ENCODE measurements at regions not wholly inside any gene's neighbourhood (a gene's known extent, or its start where the extent isn't known, plus 50 kb on each side); places are given as distances from the start of the nearest gene placed in this dataset.

GRCh38 chr13:74836628-74837027 lies 645.3 kb downstream of the TBC1D4 start (continued):
- TF ChIP-seq HDAC6 (IDR thresholded peaks at IDR 0.05; ENCODE audit: unreplicated experiment) (no peak), E4F1 (IDR thresholded peaks at IDR 0.05; ENCODE audit: borderline replicate concordance, partially characterized antibody) (no peak), IKZF1 (conservative IDR thresholded peaks at IDR 0.05) (no peak)

- ChIA-PET CTCF (no interaction called here), RAD21 (ENCODE audit: unreplicated experiment) (no interaction called here), POLR2A (no interaction called here), SMC1A (ENCODE audit: uncharacterized antibody, unreplicated experiment) (interaction anchor here (2.1 kb wide), 1 partner anchor 8 kb away, joined by 4 read pairs; no protein-coding TSS in a partner anchor)
- H3K4me3 ChIP-seq: no peak overlapping the region
- no peak overlapping the region for H3K4me2 ChIP-seq (ENCODE audit: control insufficient read depth, insufficient read depth)
- WGBS (ENCODE audit: insufficient coverage, insufficient replicate concordance, low lambda C conversion rate, missing lambda C conversion rate): 0% methylated on average over 1 of the region's 1 CpG
- no peak overlapping the region for H3K9ac ChIP-seq (ENCODE audit: control insufficient read depth, insufficient read depth, low read length)
- no peaks in the 10 kb centered on the region for H4K20me1 ChIP-seq (ENCODE audit: control insufficient read depth, insufficient read depth)
- H3K4me1 ChIP-seq (ENCODE audit: control insufficient read depth, insufficient read depth, low read length): no peaks in the 10 kb centered on the region
- H3K27me3 ChIP-seq (replicated peaks in 1 of 2; ENCODE audit: control insufficient read depth in 2 of 2, insufficient read depth in 2 of 2, low read length in 1 of 2): no peaks in the 10 kb centered on the region
- in situ Hi-C loops (cut with MboI): no loop called here
- H3K79me2 ChIP-seq (ENCODE audit: control insufficient read depth, insufficient read depth, low read length): no peaks in the 10 kb centered on the region
- ATAC-seq: no peak
- no peak overlapping the region for H3K27ac ChIP-seq (ENCODE audit: control insufficient read depth, insufficient read depth)
- H3K36me3 ChIP-seq (ENCODE audit: control insufficient read depth in 2 of 2, insufficient read depth in 2 of 2, low read length in 1 of 2): no peaks in the 10 kb centered on the region
- H2AFZ ChIP-seq (ENCODE audit: control insufficient read depth, low read depth, low read length): no peak overlapping the region
- FAIRE-seq: no peak
- no TSS peak for BruUV-seq (replicated peaks)
- no peak for DNase-seq (ENCODE audit: low read depth, low spot score)
- no peaks in the 10 kb centered on the region for H3K9me3 ChIP-seq (replicated peaks; ENCODE audit: control insufficient read depth, insufficient read depth, low read length)
- intact Hi-C loops (cut with micrococcal nuclease; ENCODE audit: unreplicated experiment): no loop called here
- TF ChIP-seq SKIL (IDR thresholded peaks at IDR 0.05; ENCODE audit: low read depth, poor library complexity, severe bottlenecking) (no peak), SP1 (IDR thresholded peaks at IDR 0.05; ENCODE audit: low read depth, low read length) (no peak), CBFB (IDR thresholded peaks at IDR 0.05; ENCODE audit: low read depth) (no peak), FOXM1 (IDR thresholded peaks at IDR 0.05; ENCODE audit: low read depth, low read length) (no peak), MLLT1 (IDR thresholded peaks at IDR 0.05) (no peak)
Observed at GRCh38 chr13:74835579-74835978, 646.4 kb downstream of the TBC1D4 start.
